Transverse colon (tissue), 3 donors: ENCODE measurements at regions not wholly inside any gene's neighbourhood (a gene's known extent, or its start where the extent isn't known, plus 50 kb on each side); places are given as distances from the start of the nearest gene placed in this dataset.

Experiments used
- CTCF ChIP-seq, 5 experiments: fragments of 200-600 bp in 3 of 5; fragments of 450-650 bp in 2 of 5; sonication (generic) in 3 of 5; IDR thresholded peaks; 1 replicate in 2 of 5; 2 replicates in 3 of 5; pipeline ENCODE4 v1.5.1; 2016 to 2017; ENCODE audit warnings: antibody characterized with exemption in 5 of 5, inconsistent platforms in 3 of 5, mild to moderate bottlenecking in 2 of 5, moderate library complexity in 1 of 5
- EP300 ChIP-seq: sonication (generic); formaldehyde crosslinking; IDR thresholded peaks from one replicate; pipeline ENCODE4 v1.6.1; 2017; ENCODE audit warnings: antibody characterized with exemption, low read depth
- POLR2A ChIP-seq: fragments of 450-650 bp; IDR thresholded peaks from one replicate; pipeline ENCODE4 v1.6.1; 2016; ENCODE audit warnings: antibody characterized with exemption, mild to moderate bottlenecking, moderate library complexity

- TF ChIP-seq CTCF (IDR thresholded peaks at IDR 0.05) (no peak), POLR2A (no peak), EP300 (no peak)
Measured at GRCh38 chr3:170637306-170637705, 51.4 kb upstream of the SLC7A14 start.
